K562 (cell line): ENCODE measurements at regions not wholly inside any gene's neighbourhood (a gene's known extent, or its start where the extent isn't known, plus 50 kb on each side); places are given as distances from the start of the nearest gene placed in this dataset.

Source experiments
- ATAC-seq: fragments of 200-7000 bp; cut with Tn5 transposase; 3 replicates; pipeline ENCODE4 v1.9.1; 2020; ENCODE audit warnings: moderate library complexity
- BruUV-seq: library from RNA; stranded (reverse); fragments of 400-500 nt; replicated peaks from 2 replicates; lab custom pipeline; 2021; lab: Mats Ljungman, UMichigan
- CTCF ChIA-PET: fragments of 300-600 bp; formaldehyde crosslinking; extraction: SDS; loops from one replicate; lab custom pipeline; 2021; ENCODE audit warnings: low intra/inter-chr PET ratio; lab: Yijun Ruan, JAX
- POLR2A ChIA-PET: fragments of 300-600, 350-650 bp; sonication (Branson Sonifier 250); formaldehyde crosslinking; extraction: SDS; loops from one replicate; lab custom pipeline; 2021; ENCODE audit warnings: antibody characterized with exemption, inconsistent platforms; lab: Yijun Ruan, JAX
- DNase-seq, 4 experiments: peaks; one replicate each; pipeline versions ENCODE4 v3.0.0 to v3.0.0-alpha.2; 2011 to 2018; ENCODE audit warnings: low spot score in 3 of 4, mixed read lengths in 3 of 4; ENCODE audit errors: extremely low read depth in 1 of 4
- FAIRE-seq: peaks from 2 replicates; lab custom pipeline; 2011; peaks lifted over from hg19 to GRCh38; lab: Jason Lieb, UNC
- H2AFZ ChIP-seq: 2 replicates; pipeline ENCODE4 v1.6.0; 2011; ENCODE audit warnings: low read depth, low read length, control low read depth, inconsistent platforms
- H3K27ac ChIP-seq: fragments of 200-600 bp; 3 replicates; pipeline ENCODE4 v1.8.0; 2011; ENCODE audit warnings: low read depth, mild to moderate bottlenecking, control low read depth, inconsistent platforms, low read length, moderate library complexity, mixed read lengths; ENCODE audit errors: extremely low read depth
- H3K27me3 ChIP-seq, 2 experiments: fragments of 300-600 bp in 1 of 2; 2 replicates in 1 of 2; 3 replicates in 1 of 2; pipeline versions ENCODE4 v1.6.0 to v1.8.0; 2011; ENCODE audit warnings: inconsistent platforms in 2 of 2, low read length in 2 of 2, mild to moderate bottlenecking in 1 of 2, mixed read lengths in 1 of 2, moderate library complexity in 1 of 2; ENCODE audit not compliant: control insufficient read depth in 2 of 2, insufficient read depth in 2 of 2
- H3K36me3 ChIP-seq: fragments of 300-600 bp; 3 replicates; pipeline ENCODE4 v1.8.0; 2011; ENCODE audit warnings: mild to moderate bottlenecking, low read length, inconsistent platforms; ENCODE audit not compliant: control insufficient read depth, insufficient read depth
- H3K4me1 ChIP-seq, 2 experiments: fragments of 200-600 bp in 1 of 2; replicated peaks in 1 of 2; 2 replicates in 1 of 2; 3 replicates in 1 of 2; pipeline versions ENCODE4 v1.5.1 to v1.8.0; 2011; ENCODE audit warnings: inconsistent platforms in 2 of 2, low read length in 2 of 2, mild to moderate bottlenecking in 1 of 2, mixed read lengths in 1 of 2, moderate library complexity in 1 of 2; ENCODE audit not compliant: control insufficient read depth in 2 of 2, insufficient read depth in 2 of 2
- H3K4me2 ChIP-seq: 2 replicates; pipeline ENCODE4 v1.6.1; 2011; ENCODE audit warnings: low read length, control low read depth, inconsistent platforms, mixed read lengths; ENCODE audit not compliant: insufficient read depth
- H3K4me3 ChIP-seq: fragments of 200-600 bp; sonication (generic), shearing (Covaris generic); 2 replicates; pipeline ENCODE4 v1.5.1; 2016; ENCODE audit warnings: control low read depth, inconsistent platforms
- H3K79me2 ChIP-seq: fragments of 200-600 bp; 3 replicates; pipeline ENCODE4 v1.8.0; 2011; ENCODE audit warnings: low read length, inconsistent platforms; ENCODE audit not compliant: control insufficient read depth, insufficient read depth
- H3K9ac ChIP-seq, 2 experiments: 2 replicates each; pipeline versions ENCODE4 v1.6.0 to v1.6.1; 2011; ENCODE audit warnings: low read depth in 2 of 2, low read length in 2 of 2, control low read depth in 1 of 2, inconsistent platforms in 1 of 2, mild to moderate bottlenecking in 1 of 2, mixed read lengths in 1 of 2; ENCODE audit not compliant: insufficient read depth in 1 of 2
- H3K9me1 ChIP-seq: one replicate; pipeline ENCODE4 v1.6.0; 2011; ENCODE audit warnings: inconsistent platforms, mild to moderate bottlenecking, low read length, moderate library complexity; ENCODE audit not compliant: control insufficient read depth, insufficient read depth
- H3K9me3 ChIP-seq: replicated peaks from 2 replicates; pipeline ENCODE4 v1.5.1; 2011; ENCODE audit warnings: low read depth, low read length, inconsistent platforms; ENCODE audit not compliant: control insufficient read depth, insufficient read depth
- H4K20me1 ChIP-seq: replicated peaks from 2 replicates; pipeline ENCODE4 v1.6.1; 2011; ENCODE audit warnings: low read length, inconsistent platforms, mixed read lengths; ENCODE audit not compliant: control insufficient read depth, insufficient read depth
- ARNT ChIP-seq, 2 experiments: fragments of 450-650 bp; IDR thresholded peaks; 2 replicates each; pipeline ENCODE4 v1.6.1; 2016; ENCODE audit warnings: mild to moderate bottlenecking in 1 of 2
- COPS2 ChIP-seq: fragments of 450-650 bp; conservative IDR thresholded peaks from 2 replicates; pipeline ENCODE4 v1.6.1; 2016; ENCODE audit warnings: mild to moderate bottlenecking, moderate library complexity
- EP400 ChIP-seq: fragments of 450-650 bp; IDR thresholded peaks from 2 replicates; pipeline ENCODE4 v1.6.1; 2017; ENCODE audit warnings: antibody characterized with exemption, mild to moderate bottlenecking, moderate library complexity
- ETV6 ChIP-seq, 3 experiments: fragments of 150-350 bp in 1 of 3; sonication (generic) in 1 of 3; formaldehyde crosslinking in 1 of 3; IDR thresholded peaks; 2 replicates each; pipeline versions ENCODE4 v1.6.1 to v1.8.0; 2014 to 2022; ENCODE audit warnings: borderline replicate concordance in 2 of 3, low read depth in 2 of 3, antibody characterized with exemption in 1 of 3, low read length in 1 of 3, mild to moderate bottlenecking in 1 of 3, missing genetic modification reagents in 1 of 3
- GATAD2B ChIP-seq: fragments of 450-650 bp; IDR thresholded peaks from 2 replicates; pipeline ENCODE4 v1.6.1; 2017; ENCODE audit warnings: mild to moderate bottlenecking, borderline replicate concordance
- THAP7 ChIP-seq: fragments of 250-450 bp; sonication (Bioruptor Pico); IDR thresholded peaks from 2 replicates; pipeline ENCODE4 v1.5.0; 2021
- ZNF140 ChIP-seq: fragments of 250-450 bp; sonication (Bioruptor Pico); IDR thresholded peaks from 2 replicates; pipeline ENCODE4 v1.8.0; 2021; ENCODE audit warnings: moderate library complexity, mild to moderate bottlenecking, inconsistent platforms
- WGBS: fragments of 100-300 bp; shearing (Covaris generic); methylation state at CpG from one replicate; pipeline ENCODE4 v1.1.6; 2016; ENCODE audit warnings: low coverage, mixed read lengths; ENCODE audit not compliant: insufficient coverage; ENCODE audit errors: missing lambda C conversion rate; 5-methylcytosine and 5-hydroxymethylcytosine counted together
- in situ Hi-C: fragments of 300-500 bp; cut with MboI; formaldehyde crosslinking; loops from 4 replicates; pipeline ENCODE4 v1.15.0; 2018; ENCODE audit warnings: inconsistent platforms, mixed read lengths
- intact Hi-C: fragments of 100-400 bp; cut with micrococcal nuclease; formaldehyde crosslinking; loops from 2 replicates; pipeline ENCODE4 v1.14.2; 2022

- BruUV-seq: no TSS peak
- TF ChIP-seq THAP7 (no peak), ZNF140 (CRISPR knock-in tag) (no peak), COPS2 (no peak), ETV6 (IDR thresholded peaks at IDR 0.05; ENCODE audit: borderline replicate concordance in 1 of 2, low read depth in 2 of 2, low read length in 1 of 2) (no peak), ETV6 (CRISPR knock-in tag; IDR thresholded peaks at IDR 0.05; ENCODE audit: borderline replicate concordance) (no peak), ARNT (IDR thresholded peaks at IDR 0.05) (no peak), EP400 (no peak), GATAD2B (no peak)
- TF ChIP-seq, all 486 proteins: peak for 0
- H3K27me3 ChIP-seq: no peaks in the 10 kb centered on the region
- FAIRE-seq (no peak), DNase-seq (no peak), ATAC-seq (no peak)
- H3K4me1 ChIP-seq: no peaks in the 10 kb centered on the region
- CTCF ChIA-PET: no interaction called here
- no peaks in the 10 kb centered on the region for H4K20me1 ChIP-seq
- no peaks in the 10 kb centered on the region for H3K9me1 ChIP-seq
- WGBS: 3% methylated on average over 3 of the region's 3 CpGs
- H3K9me3 ChIP-seq: no peaks in the 10 kb centered on the region
- no peak overlapping the region for H3K4me2 ChIP-seq
- in situ Hi-C loops (no loop called here), intact Hi-C loops (no loop called here)
- H3K27ac ChIP-seq: no peak overlapping the region
- no peak overlapping the region for H3K4me3 ChIP-seq
- H3K79me2 ChIP-seq: no peaks in the 10 kb centered on the region
- POLR2A ChIA-PET: no interaction called here
- no peak overlapping the region for H2AFZ ChIP-seq
- H3K9ac ChIP-seq: no peak overlapping the region
- no peaks in the 10 kb centered on the region for H3K36me3 ChIP-seq
These were observed 248.3 kb upstream of the PCDH7 start for GRCh38 chr4:30471861-30472260.
